Lower leg skin (tissue), 3 donors: ENCODE measurements at regions not wholly inside any gene's neighbourhood (a gene's known extent, or its start where the extent isn't known, plus 50 kb on each side); places are given as distances from the start of the nearest gene placed in this dataset.

Experiments
- POLR2A ChIP-seq, 2 donors: fragments of 450-650 bp; IDR thresholded peaks; one replicate each; pipeline ENCODE4 v1.6.1; 2016 to 2017; ENCODE audit warnings: antibody characterized with exemption in 2 of 2, mild to moderate bottlenecking in 1 of 2, moderate library complexity in 1 of 2
- TF ChIP-seq, protein P1 (sequence below), 3 donors: fragments of 450-650 bp; IDR thresholded peaks; one replicate each; pipeline ENCODE4 v1.5.1; 2016; ENCODE audit warnings: antibody characterized with exemption in 3 of 3, mild to moderate bottlenecking in 3 of 3, moderate library complexity in 2 of 3

DNA sequence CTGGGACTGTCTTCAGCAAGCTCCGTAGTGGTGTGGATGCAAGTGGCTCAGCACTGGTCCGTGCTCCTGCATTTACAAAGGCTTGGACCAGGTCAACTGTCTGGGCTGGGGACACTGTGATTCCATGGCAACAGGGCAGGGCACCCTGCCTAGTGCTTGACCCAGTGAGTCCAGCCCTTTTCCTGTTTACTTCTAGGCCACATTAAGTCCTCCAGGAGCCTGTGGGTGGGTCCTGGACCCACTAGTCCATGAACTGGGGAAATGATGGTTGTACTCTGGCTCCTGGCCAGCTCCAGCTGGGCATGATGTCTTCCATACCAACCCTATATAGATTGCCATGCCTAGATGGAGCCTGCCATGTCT, 152.0 kb downstream of the RPS24 start:
- TF ChIP-seq, protein P1, sequence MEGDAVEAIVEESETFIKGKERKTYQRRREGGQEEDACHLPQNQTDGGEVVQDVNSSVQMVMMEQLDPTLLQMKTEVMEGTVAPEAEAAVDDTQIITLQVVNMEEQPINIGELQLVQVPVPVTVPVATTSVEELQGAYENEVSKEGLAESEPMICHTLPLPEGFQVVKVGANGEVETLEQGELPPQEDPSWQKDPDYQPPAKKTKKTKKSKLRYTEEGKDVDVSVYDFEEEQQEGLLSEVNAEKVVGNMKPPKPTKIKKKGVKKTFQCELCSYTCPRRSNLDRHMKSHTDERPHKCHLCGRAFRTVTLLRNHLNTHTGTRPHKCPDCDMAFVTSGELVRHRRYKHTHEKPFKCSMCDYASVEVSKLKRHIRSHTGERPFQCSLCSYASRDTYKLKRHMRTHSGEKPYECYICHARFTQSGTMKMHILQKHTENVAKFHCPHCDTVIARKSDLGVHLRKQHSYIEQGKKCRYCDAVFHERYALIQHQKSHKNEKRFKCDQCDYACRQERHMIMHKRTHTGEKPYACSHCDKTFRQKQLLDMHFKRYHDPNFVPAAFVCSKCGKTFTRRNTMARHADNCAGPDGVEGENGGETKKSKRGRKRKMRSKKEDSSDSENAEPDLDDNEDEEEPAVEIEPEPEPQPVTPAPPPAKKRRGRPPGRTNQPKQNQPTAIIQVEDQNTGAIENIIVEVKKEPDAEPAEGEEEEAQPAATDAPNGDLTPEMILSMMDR (IDR thresholded peaks at IDR 0.05): no peak
- no peak for TF ChIP-seq POLR2A (IDR thresholded peaks at IDR 0.05)
